ENCODE measurements at regions not wholly inside any gene's neighbourhood (a gene's known extent, or its start where the extent isn't known, plus 50 kb on each side); places are given as distances from the start of the nearest gene placed in this dataset.

DNA sequence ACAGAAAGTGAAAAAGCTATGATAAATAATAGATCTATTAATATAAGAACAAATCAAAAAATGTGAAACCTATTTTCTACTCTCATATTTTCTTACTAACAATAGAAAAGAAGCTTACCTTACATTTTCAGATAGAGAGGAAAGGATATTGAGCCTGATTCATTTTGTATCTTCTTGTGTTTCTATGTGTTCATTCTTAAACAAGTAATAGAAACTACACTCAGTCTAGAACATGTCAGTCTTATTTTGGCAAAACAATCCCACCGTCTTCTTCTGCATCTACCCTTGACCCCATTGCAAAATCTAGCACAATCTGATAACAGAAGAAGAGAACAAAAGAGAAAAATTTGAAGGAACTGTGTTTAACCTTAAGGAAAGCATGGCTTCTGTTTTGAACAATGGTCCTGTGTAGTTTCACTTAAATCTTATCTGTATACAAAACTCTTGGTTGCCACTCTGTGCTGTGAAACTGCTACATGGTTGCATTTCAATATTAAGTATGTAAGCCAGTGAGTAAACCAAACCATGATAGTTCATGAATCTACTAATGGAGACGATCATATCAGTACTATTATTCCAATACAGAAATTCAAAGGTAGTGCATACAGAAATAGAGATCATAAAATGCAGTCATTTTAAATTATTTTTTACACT lies 69.5 kb upstream of the LGSN start:
- no peak for TF ChIP-seq EP300 (IDR thresholded peaks at IDR 0.05)
- TF ChIP-seq, protein P1, sequence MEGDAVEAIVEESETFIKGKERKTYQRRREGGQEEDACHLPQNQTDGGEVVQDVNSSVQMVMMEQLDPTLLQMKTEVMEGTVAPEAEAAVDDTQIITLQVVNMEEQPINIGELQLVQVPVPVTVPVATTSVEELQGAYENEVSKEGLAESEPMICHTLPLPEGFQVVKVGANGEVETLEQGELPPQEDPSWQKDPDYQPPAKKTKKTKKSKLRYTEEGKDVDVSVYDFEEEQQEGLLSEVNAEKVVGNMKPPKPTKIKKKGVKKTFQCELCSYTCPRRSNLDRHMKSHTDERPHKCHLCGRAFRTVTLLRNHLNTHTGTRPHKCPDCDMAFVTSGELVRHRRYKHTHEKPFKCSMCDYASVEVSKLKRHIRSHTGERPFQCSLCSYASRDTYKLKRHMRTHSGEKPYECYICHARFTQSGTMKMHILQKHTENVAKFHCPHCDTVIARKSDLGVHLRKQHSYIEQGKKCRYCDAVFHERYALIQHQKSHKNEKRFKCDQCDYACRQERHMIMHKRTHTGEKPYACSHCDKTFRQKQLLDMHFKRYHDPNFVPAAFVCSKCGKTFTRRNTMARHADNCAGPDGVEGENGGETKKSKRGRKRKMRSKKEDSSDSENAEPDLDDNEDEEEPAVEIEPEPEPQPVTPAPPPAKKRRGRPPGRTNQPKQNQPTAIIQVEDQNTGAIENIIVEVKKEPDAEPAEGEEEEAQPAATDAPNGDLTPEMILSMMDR (IDR thresholded peaks at IDR 0.05): no peak

All from stomach (tissue), 4 donors.